OCI-LY3 (cell line): ENCODE measurements at regions not wholly inside any gene's neighbourhood (a gene's known extent, or its start where the extent isn't known, plus 50 kb on each side); places are given as distances from the start of the nearest gene placed in this dataset.

Experiments
- EZH2phosphoT487 ChIP-seq: fragments of 200-600 bp; shearing (Covaris generic); IDR thresholded peaks from 2 replicates; pipeline ENCODE4 v1.6.1; 2018; ENCODE audit warnings: antibody characterized with exemption, mixed run types, low read depth
- TF ChIP-seq, protein P1 (sequence below): fragments of 200-600, 300-600 bp; sonication (generic); IDR thresholded peaks from 2 replicates; pipeline ENCODE4 v1.5.1; 2014; ENCODE audit warnings: antibody characterized with exemption, low read length, low read depth

DNA sequence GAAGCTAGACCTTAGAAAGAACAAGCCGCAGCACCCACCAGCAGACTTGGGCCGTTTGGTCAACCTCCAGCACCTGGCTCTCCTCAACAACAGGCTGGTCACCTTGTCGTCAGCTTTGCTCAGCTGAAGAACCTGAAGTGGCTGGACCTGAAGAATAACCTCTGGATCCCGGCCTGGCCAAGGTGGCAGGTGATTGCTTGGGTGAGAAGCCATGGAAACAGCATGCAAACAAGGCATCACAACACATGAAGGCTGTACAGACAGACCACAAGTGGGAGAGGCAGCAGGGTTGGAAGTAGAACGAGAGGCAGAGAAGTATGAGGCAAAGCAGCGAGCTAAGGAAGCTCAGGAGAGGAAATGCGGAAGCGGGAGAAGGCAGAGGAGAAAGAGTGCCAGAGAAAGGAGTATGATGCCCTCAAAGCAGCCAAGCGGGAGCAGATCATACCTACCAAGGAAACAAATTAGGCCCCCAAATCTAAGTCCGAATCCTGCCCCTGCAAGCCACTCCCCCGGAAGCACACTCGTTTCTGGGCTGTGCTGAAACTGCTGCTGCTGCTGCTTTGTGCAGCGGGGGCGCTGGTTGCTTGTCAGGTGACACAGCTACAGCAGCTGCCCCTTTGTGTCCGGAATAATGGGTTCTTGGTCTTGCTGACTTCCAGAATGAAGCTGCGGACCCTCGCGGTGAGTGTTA lies 121.6 kb upstream of the LGSN start:
- TF ChIP-seq, protein P1, sequence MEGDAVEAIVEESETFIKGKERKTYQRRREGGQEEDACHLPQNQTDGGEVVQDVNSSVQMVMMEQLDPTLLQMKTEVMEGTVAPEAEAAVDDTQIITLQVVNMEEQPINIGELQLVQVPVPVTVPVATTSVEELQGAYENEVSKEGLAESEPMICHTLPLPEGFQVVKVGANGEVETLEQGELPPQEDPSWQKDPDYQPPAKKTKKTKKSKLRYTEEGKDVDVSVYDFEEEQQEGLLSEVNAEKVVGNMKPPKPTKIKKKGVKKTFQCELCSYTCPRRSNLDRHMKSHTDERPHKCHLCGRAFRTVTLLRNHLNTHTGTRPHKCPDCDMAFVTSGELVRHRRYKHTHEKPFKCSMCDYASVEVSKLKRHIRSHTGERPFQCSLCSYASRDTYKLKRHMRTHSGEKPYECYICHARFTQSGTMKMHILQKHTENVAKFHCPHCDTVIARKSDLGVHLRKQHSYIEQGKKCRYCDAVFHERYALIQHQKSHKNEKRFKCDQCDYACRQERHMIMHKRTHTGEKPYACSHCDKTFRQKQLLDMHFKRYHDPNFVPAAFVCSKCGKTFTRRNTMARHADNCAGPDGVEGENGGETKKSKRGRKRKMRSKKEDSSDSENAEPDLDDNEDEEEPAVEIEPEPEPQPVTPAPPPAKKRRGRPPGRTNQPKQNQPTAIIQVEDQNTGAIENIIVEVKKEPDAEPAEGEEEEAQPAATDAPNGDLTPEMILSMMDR, result peak; percentile 31
- no peak for TF ChIP-seq EZH2phosphoT487
